Right lobe of liver (tissue), 4 donors: ENCODE measurements at regions not wholly inside any gene's neighbourhood (a gene's known extent, or its start where the extent isn't known, plus 50 kb on each side); places are given as distances from the start of the nearest gene placed in this dataset.

Experiments
- CTCF ChIP-seq, 4 donors: fragments of 200-600 bp in 3 of 4; fragments of 450-650 bp in 1 of 4; IDR thresholded peaks; one replicate each; pipeline versions ENCODE4 v1.5.1 to v1.8.0; 2016 to 2022; ENCODE audit warnings: antibody characterized with exemption in 4 of 4, mild to moderate bottlenecking in 2 of 4
- POLR2A ChIP-seq: fragments of 450-650 bp; IDR thresholded peaks from one replicate; pipeline ENCODE4 v1.6.1; 2017; ENCODE audit warnings: antibody characterized with exemption, mild to moderate bottlenecking
- donor health status: DM: no; HTN: no; CAD: no.
- donor health status: DM: no; HTN: no; CAD: no.
- donor health status: DM: no; HTN: yes; CAD: no.

- TF ChIP-seq CTCF (IDR thresholded peaks at IDR 0.05): no peak
- TF ChIP-seq POLR2A: no peak
These were observed 196.9 kb upstream of the ETV3 start for GRCh38 chr1:157335056-157335455.
